NB4 (cell line): ENCODE measurements at regions not wholly inside any gene's neighbourhood (a gene's known extent, or its start where the extent isn't known, plus 50 kb on each side); places are given as distances from the start of the nearest gene placed in this dataset.

Source experiments
- CTCF ChIP-seq: IDR thresholded peaks from one replicate; pipeline ENCODE4 v1.5.1; 2012; ENCODE audit warnings: low read depth, low read length
- POLR2A ChIP-seq: IDR thresholded peaks from 2 replicates; pipeline ENCODE4 v1.6.1; 2011; ENCODE audit warnings: mild to moderate bottlenecking; ENCODE audit not compliant: insufficient read length; ENCODE audit errors: extremely low read depth

- TF ChIP-seq CTCF (no peak), POLR2A (no peak)
Measured at GRCh38 chr15:62935300-62936081, 107.1 kb upstream of the TPM1 start.
